Activated CD8-positive, alpha-beta T cell treated with anti-CD3 and anti-CD28 coated beads, Interleukin-2, amount 10 ng/mL, durations not matched to agents 7 days and 5 days (primary cell): ENCODE measurements at regions not wholly inside any gene's neighbourhood (a gene's known extent, or its start where the extent isn't known, plus 50 kb on each side); places are given as distances from the start of the nearest gene placed in this dataset.

Experiments used
- ATAC-seq: fragments of 150-1000 bp; cut with Tn5 transposase; one replicate; pipeline ENCODE4 v1.10.0; 2021; ENCODE audit warnings: moderate library complexity
- CTCF ChIA-PET: fragments of 350-600 bp; sonication (Branson Sonifier 250); formaldehyde crosslinking; loops from one replicate; lab custom pipeline; 2021; ENCODE audit warnings: antibody characterized with exemption; lab: Charles Lee
- POLR2A ChIA-PET: fragments of 350-600 bp; sonication (Branson Sonifier 250); formaldehyde crosslinking; loops from one replicate; lab custom pipeline; 2021; ENCODE audit warnings: antibody characterized with exemption; lab: Charles Lee
- DNase-seq: peaks from one replicate; pipeline ENCODE4 v3.0.0-alpha.2; 2020
- H3K27ac Mint-ChIP-seq: one replicate; pipeline ENCODE4 v1.8.0; 2021; ENCODE audit warnings: mild to moderate bottlenecking, mixed read lengths
- H3K27me3 Mint-ChIP-seq: one replicate; pipeline ENCODE4 v1.8.0; 2021; ENCODE audit warnings: low read depth, mixed read lengths
- H3K36me3 Mint-ChIP-seq: one replicate; pipeline ENCODE4 v1.8.0; 2021; ENCODE audit warnings: low read depth, mixed read lengths
- H3K4me1 Mint-ChIP-seq: one replicate; pipeline ENCODE4 v1.8.0; 2021; ENCODE audit warnings: low read depth, mixed read lengths
- H3K4me3 Mint-ChIP-seq: one replicate; pipeline ENCODE4 v1.8.0; 2021; ENCODE audit warnings: mild to moderate bottlenecking, mixed read lengths
- H3K9me3 Mint-ChIP-seq: one replicate; pipeline ENCODE4 v1.8.0; 2022; ENCODE audit warnings: mixed read lengths; ENCODE audit not compliant: insufficient read depth

- Mint-ChIP-seq H3K27me3 (peaks cover 3% of the 10 kb centered on the region), H3K27ac (peak overlapping the region; percentile 76), H3K36me3 (peaks cover 4% of the 10 kb centered on the region), H3K9me3 (no peaks in the 10 kb centered on the region), H3K4me1 (peaks cover 17% of the 10 kb centered on the region), H3K4me3 (no peak overlapping the region)
- ChIA-PET POLR2A (no interaction called here), CTCF (no interaction called here)
- no peak for DNase-seq
- no peak for ATAC-seq
Measured at GRCh38 chr21:43337901-43338655, 88.9 kb downstream of the SIK1 start.

GRCh38 chr21:43335119-43335518 is 91.8 kb downstream of the SIK1 start:
- no peak overlapping the region for H3K4me3 Mint-ChIP-seq
- peaks cover 4% of the 10 kb centered on the region for H3K36me3 Mint-ChIP-seq
- ATAC-seq: no peak
- H3K9me3 Mint-ChIP-seq: no peaks in the 10 kb centered on the region
- peaks cover 5% of the 10 kb centered on the region for H3K27me3 Mint-ChIP-seq
- no peak for DNase-seq
- H3K27ac Mint-ChIP-seq: peak overlapping the region; percentile 48
- ChIA-PET POLR2A (no interaction called here), CTCF (interaction anchor here (1.2 kb wide), 1 partner anchor 20 kb away, joined by 3 read pairs; no protein-coding TSS in a partner anchor)
- H3K4me1 Mint-ChIP-seq: peaks cover 17% of the 10 kb centered on the region

- POLR2A ChIA-PET: no interaction called here
- peaks cover 5% of the 10 kb centered on the region for H3K27me3 Mint-ChIP-seq
Measured at GRCh38 chr21:43334214-43334958, 92.5 kb downstream of the SIK1 start.

GRCh38 chr21:43333298-43334062 is 93.5 kb downstream of the SIK1 start:
- no peak overlapping the region for H3K27ac Mint-ChIP-seq
- peaks cover 4% of the 10 kb centered on the region for H3K36me3 Mint-ChIP-seq
- DNase-seq: no peak
- no peak for ATAC-seq
- peaks cover 10% of the 10 kb centered on the region for H3K4me1 Mint-ChIP-seq
- H3K9me3 Mint-ChIP-seq: no peaks in the 10 kb centered on the region
- no peak overlapping the region for H3K4me3 Mint-ChIP-seq
- ChIA-PET CTCF (no interaction called here), POLR2A (no interaction called here)
- H3K27me3 Mint-ChIP-seq: peaks cover 5% of the 10 kb centered on the region

More at GRCh38 chr21:43334214-43334958, 92.5 kb downstream of the SIK1 start:
- peaks cover 4% of the 10 kb centered on the region for H3K36me3 Mint-ChIP-seq
- DNase-seq (no peak), ATAC-seq (no peak)
- H3K4me1 Mint-ChIP-seq: peaks cover 17% of the 10 kb centered on the region
- H3K4me3 Mint-ChIP-seq: no peak overlapping the region
- no peaks in the 10 kb centered on the region for H3K9me3 Mint-ChIP-seq
- CTCF ChIA-PET: no interaction called here
- H3K27ac Mint-ChIP-seq: peak overlapping the region; percentile 1

- H3K36me3 Mint-ChIP-seq: peaks cover 3% of the 10 kb centered on the region
- no peak overlapping the region for H3K4me3 Mint-ChIP-seq
- no peaks in the 10 kb centered on the region for H3K9me3 Mint-ChIP-seq
- CTCF ChIA-PET: no interaction called here
- H3K27me3 Mint-ChIP-seq: peaks cover 8% of the 10 kb centered on the region
- POLR2A ChIA-PET: no interaction called here
- H3K27ac Mint-ChIP-seq: no peak overlapping the region
- ATAC-seq: no peak
- DNase-seq: no peak
- peaks cover 7% of the 10 kb centered on the region for H3K4me1 Mint-ChIP-seq
Measured at GRCh38 chr21:43332861-43333297, 94.1 kb downstream of the SIK1 start.

- Mint-ChIP-seq H3K9me3 (no peaks in the 10 kb centered on the region), H3K27me3 (peaks cover 8% of the 10 kb centered on the region), H3K36me3 (no peaks in the 10 kb centered on the region), H3K27ac (no peak overlapping the region), H3K4me1 (peaks cover 3% of the 10 kb centered on the region), H3K4me3 (no peak overlapping the region)
- ATAC-seq (no peak), DNase-seq (no peak)
- ChIA-PET POLR2A (no interaction called here), CTCF (no interaction called here)
Measured at GRCh38 chr21:43331962-43332828, 94.7 kb downstream of the SIK1 start.

- no peaks in the 10 kb centered on the region for H3K9me3 Mint-ChIP-seq
- DNase-seq: no peak
- ATAC-seq: no peak
- H3K4me1 Mint-ChIP-seq: peaks cover 9% of the 10 kb centered on the region
- peaks cover 9% of the 10 kb centered on the region for H3K27me3 Mint-ChIP-seq
- POLR2A ChIA-PET: no interaction called here
- H3K4me3 Mint-ChIP-seq: no peak overlapping the region
- CTCF ChIA-PET: no interaction called here
- H3K27ac Mint-ChIP-seq: no peak overlapping the region
- no peaks in the 10 kb centered on the region for H3K36me3 Mint-ChIP-seq
Measured at GRCh38 chr21:43331111-43331961, 95.6 kb downstream of the SIK1 start.

- H3K27ac Mint-ChIP-seq: no peak overlapping the region
- H3K4me3 Mint-ChIP-seq: no peak overlapping the region
- peaks cover 17% of the 10 kb centered on the region for H3K4me1 Mint-ChIP-seq
- POLR2A ChIA-PET: no interaction called here
- H3K36me3 Mint-ChIP-seq: no peaks in the 10 kb centered on the region
- H3K27me3 Mint-ChIP-seq: peaks cover 9% of the 10 kb centered on the region
- ATAC-seq (no peak), DNase-seq (no peak)
- H3K9me3 Mint-ChIP-seq: no peaks in the 10 kb centered on the region
- CTCF ChIA-PET: no interaction called here
Measured at GRCh38 chr21:43330306-43330881, 96.5 kb downstream of the SIK1 start.

GRCh38 chr21:43329711-43330269 is 97.1 kb downstream of the SIK1 start:
- CTCF ChIA-PET: no interaction called here
- POLR2A ChIA-PET: no interaction called here
- peaks cover 19% of the 10 kb centered on the region for H3K4me1 Mint-ChIP-seq

GRCh38 chr21:43328958-43329691 is 97.8 kb downstream of the SIK1 start:
- Mint-ChIP-seq H3K36me3 (no peaks in the 10 kb centered on the region), H3K27ac (no peak overlapping the region), H3K4me3 (no peak overlapping the region), H3K27me3 (peaks cover 9% of the 10 kb centered on the region), H3K9me3 (no peaks in the 10 kb centered on the region), H3K4me1 (peaks cover 19% of the 10 kb centered on the region)
- DNase-seq (no peak), ATAC-seq (no peak)
- POLR2A ChIA-PET: no interaction called here
- CTCF ChIA-PET: interaction anchor here (1.6 kb wide), 1 partner anchor 14 kb away, joined by 3 read pairs; no protein-coding TSS in a partner anchor

More at GRCh38 chr21:43329711-43330269, 97.1 kb downstream of the SIK1 start:
- Mint-ChIP-seq H3K9me3 (no peaks in the 10 kb centered on the region), H3K27me3 (peaks cover 9% of the 10 kb centered on the region), H3K27ac (no peak overlapping the region), H3K36me3 (no peaks in the 10 kb centered on the region), H3K4me3 (no peak overlapping the region)
- ATAC-seq (peak; percentile 23), DNase-seq (no peak)
